NCI-H1436 (cell line): ENCODE measurements at regions not wholly inside any gene's neighbourhood (a gene's known extent, or its start where the extent isn't known, plus 50 kb on each side); places are given as distances from the start of the nearest gene placed in this dataset.
"Not testable (repeated sequence)": the region's sequence is repeated elsewhere in the genome, so short reads cannot be mapped to it uniquely, and the experiment has no call there.

Experiments used
- DNase-seq: peaks from one replicate; lab custom pipeline; 2025; lab: John Stamatoyannopoulos, UW

DNA sequence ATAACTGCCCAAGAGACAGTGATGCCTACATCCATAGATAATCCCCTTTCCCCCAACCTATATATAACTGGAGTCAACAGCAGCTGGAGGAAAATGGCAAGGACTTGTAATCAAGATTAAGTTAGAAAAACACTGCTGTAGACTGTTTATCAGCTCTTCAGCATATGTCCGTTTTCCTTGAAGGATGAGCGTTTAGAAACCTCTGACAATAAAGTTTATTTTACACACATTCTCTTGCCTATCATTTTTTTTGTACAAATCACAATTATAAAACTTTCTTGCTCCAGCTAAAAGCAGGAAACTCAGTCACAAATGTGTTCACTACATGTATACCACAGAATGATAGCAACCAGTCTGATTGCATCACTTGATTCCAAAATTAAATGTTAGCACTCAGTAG, 50.8 kb downstream of the PPIAL4G start:
- not testable (repeated sequence) for DNase-seq

DNA sequence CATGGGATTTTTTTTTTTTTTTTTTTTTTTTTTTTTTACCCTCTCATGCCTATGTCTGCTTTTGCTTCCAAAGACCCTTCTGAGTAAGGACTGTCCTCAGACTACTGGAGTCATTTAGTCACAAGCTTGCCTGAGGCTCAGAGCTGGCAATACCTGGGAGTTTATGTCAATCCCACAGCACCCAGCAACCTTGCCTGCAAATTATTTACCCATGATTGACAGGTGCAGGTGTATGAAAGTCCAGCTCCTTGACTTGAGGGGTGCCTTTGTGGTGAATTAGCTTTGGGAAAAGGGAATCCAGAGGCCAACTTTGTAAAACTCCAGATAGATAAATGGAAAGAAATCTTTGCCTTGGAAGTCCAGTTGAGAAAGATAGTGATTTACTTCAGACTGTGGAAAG, 53.2 kb downstream of the PPIAL4G start:
- DNase-seq = not testable (repeated sequence)

GRCh38 chr1:148426940-148427611, 56.0 kb downstream of the PPIAL4G start:
- not testable (repeated sequence) for DNase-seq

DNA sequence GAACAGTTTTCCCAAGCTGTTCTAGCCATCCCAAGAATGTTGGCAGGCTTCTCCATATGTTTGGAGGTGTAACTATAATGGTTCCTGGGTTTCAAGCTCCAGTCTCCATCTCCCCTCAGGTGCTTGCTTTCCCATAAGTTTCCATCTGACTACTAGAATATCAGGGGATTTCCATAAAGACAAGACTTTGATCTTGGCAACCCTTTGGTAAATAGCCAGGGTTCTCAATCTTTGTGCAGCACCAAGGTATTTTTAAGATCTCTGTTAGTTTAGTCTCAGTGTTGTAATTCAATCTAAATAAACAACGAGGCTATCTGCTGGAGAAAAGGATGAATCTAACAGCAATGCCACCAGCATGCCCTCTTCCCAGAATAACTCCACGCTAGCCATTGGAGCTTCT, 56.7 kb downstream of the PPIAL4G start:
- not testable (repeated sequence) for DNase-seq

- not testable (repeated sequence) for DNase-seq
Measured at GRCh38 chr1:148424143-148425003, 58.7 kb downstream of the PPIAL4G start.

DNA sequence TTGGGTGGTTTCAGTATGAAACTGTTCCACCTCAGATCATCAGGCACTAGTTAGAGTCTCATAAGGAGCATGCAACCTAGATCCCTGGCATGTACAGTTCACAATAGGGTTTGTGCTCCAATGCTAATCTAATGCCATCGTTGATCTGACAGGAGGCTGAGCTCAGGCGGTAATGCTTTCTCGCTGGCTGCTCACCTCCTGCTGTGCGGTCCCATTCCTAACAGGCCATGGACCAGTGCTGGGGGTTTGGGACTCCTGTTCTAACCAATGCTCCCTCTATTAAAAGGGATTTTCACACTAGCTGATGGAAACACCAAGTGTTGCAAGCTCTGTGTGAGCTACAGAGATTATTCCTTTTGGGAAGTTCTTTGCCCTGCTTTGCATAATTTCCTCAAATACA, 60.2 kb downstream of the PPIAL4G start:
- not testable (repeated sequence) for DNase-seq

GRCh38 chr1:148417241-148417640, 65.9 kb downstream of the PPIAL4G start:
- DNase-seq = not testable (repeated sequence)

- not testable (repeated sequence) for DNase-seq
Measured at GRCh38 chr1:148413385-148413784, 69.7 kb downstream of the PPIAL4G start.

- DNase-seq = not testable (repeated sequence)
Measured at GRCh38 chr1:148404786-148405568, 78.1 kb downstream of the PPIAL4G start.

- not testable (repeated sequence) for DNase-seq
Measured at GRCh38 chr1:148403925-148404324, 79.2 kb downstream of the PPIAL4G start.

DNA sequence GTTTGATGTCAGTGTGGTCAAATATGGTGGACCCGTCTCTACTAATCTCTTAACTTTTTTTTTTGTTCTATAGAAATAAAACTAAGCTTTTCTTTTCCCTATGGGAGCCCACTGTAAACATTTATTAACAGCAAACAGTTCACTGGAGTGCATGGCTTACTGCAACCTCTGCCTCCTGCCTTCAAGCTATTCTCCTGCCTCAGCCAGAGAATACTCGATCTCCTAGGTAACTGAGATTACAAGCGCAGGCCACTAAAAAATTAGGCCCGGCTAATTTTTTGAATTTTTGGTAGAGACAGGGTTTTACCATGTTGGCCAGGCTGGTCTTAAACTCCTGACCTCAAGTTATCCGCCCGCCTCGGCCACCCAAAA, 80.0 kb downstream of the PPIAL4G start:
- not testable (repeated sequence) for DNase-seq

GRCh38 chr1:148402152-148403084, 80.7 kb downstream of the PPIAL4G start:
- DNase-seq = not testable (repeated sequence)

DNA sequence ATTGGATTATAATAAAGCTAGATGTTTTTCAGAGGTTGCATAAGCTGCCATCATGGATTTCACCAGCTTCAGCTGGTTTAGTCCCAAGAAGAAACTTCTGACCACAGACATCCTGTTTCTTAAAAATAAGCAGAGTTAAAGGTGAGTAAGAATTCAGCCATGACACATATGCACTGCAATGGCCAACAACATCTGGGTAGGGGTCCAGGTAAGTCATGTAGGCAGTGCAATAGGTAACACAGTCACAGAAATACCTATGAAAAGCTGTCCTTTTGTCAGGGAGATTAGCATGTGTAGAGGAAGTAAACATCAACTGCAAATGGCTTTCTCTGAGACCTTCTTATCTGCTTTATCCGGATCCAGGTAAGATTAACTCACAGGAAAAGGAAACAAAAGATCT, 85.6 kb downstream of the PPIAL4G start:
- not testable (repeated sequence) for DNase-seq

GRCh38 chr1:148392505-148392904, 90.6 kb downstream of the PPIAL4G start:
- not testable (repeated sequence) for DNase-seq

DNA sequence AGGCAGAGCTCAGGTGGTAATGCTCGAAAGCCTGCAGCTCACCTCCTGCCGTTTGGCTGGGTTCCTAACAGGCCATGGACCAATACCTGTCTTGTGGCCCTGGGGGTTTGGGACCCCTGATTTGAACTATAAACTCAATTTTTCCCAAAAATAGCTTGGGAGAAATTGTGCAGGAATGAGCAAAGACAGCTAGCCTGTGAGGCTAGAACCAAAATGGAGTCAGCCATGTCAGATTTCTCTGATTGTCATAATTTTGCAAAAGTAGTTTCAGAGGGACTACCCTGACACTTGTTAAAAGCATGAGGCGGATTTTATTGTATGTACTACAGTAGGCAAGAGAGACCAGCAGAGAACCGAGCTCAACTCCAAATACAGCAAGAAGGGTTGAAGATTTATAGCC, 91.8 kb downstream of the PPIAL4G start:
- not testable (repeated sequence) for DNase-seq

- DNase-seq = no peak
Measured at GRCh38 chr1:148389027-148389339, 94.1 kb downstream of the PPIAL4G start.

DNA sequence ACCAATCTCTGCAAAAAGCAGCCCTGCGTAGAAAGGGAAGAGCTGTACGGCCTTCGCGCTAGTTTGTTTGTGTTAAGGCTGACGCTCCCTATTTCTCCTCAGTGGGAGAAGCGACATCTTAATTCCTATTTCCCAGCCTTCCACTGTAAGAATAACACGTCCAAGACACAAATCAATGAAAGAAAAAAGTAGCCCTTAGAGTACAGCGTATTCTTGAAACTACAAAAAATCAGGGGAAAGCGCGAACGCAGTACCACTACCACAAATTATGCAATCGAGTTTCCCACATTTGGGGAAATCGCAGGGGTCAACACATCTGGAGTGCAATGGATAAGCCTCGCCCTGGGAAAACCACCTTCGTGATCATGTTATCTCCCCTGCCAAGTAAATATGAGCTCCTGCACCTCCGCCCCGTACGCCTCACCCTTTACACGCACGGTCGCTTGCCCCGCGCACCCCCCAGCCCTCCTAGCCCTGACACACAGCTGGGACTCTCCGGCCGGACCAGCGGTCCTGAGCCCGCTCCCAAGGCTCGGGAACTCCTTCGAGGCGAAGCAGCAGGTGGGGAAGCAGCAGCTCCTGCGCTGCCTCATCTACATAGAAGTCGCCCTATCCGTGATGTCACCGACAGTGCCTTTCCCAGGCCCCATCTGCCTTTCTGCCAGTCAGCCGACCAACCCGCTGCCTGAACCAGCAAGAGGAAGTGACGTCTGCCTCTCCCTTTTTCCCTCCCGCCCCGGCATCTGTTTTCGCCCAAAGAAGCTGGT, 94.7 kb downstream of the PPIAL4G start:
- no peak for DNase-seq

DNA sequence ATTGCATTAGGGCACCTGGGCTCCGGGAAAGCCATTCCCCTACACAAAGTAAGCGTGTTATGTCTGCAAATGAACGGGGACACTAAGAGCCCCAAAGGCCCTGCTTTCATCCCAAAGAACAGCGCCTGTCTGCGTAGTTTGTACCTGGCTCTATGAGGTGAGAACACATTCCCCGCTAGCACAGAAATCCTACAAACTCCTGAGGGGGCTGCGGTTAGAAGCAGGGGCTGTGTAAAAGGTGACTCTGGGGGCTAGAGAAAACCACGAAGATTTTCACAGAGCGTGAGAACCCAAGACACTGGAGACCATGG, 95.2 kb downstream of the PPIAL4G start:
- not testable (repeated sequence) for DNase-seq

DNA sequence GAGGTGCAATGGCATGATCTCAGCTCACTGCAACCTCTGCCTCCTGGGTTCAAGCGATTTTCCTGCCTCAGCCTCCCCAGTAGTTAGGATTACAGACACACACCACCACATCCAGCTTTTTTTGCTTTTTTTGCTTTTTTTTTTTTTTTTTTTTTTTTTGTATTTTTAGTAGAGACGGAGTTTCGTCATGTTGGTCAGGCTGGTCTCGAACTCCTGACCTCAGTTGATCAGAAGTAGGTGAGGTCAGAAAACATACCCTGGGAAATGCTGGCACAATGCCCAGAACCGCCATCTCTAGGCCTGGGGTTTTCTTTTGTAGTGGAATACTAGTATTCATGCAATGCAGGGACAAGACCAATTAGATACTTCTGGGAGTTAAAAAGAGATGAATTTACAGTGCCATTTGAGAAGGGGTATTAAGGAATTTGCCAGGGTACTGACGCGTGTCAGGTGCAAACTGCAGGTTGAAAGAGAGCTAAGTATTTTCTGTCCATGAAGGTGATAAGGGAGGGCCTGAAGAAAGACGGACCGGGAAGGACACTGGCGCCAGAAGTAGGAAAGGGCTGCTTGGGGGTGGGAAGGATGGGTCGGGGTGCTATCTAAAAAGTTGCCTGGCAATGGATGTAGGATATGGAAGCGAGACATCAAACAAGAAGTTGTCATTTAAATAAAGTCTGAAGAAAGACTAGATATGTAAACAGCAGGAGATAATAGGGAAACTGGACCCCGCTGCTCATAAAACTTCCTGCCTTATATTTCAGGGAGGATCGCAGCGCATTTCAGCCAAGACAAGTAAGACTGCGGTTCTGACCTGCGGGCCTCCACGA, 95.8 kb downstream of the PPIAL4G start:
- DNase-seq = not testable (repeated sequence)

- no peak for DNase-seq
Measured at GRCh38 chr1:148386617-148387016, 96.5 kb downstream of the PPIAL4G start.
